Endothelial cell of umbilical vein (primary cell): ENCODE measurements at regions not wholly inside any gene's neighbourhood (a gene's known extent, or its start where the extent isn't known, plus 50 kb on each side); places are given as distances from the start of the nearest gene placed in this dataset.

Experiments
- BruUV-seq: library from RNA; stranded (reverse); fragments of 400-500 nt; replicated peaks from 2 replicates; lab custom pipeline; 2021; lab: Mats Ljungman, UMichigan
- CTCF ChIA-PET: fragments of 300-600, 350-600 bp; sonication (Branson Sonifier 250); formaldehyde crosslinking; loops from one replicate; lab custom pipeline; 2021; ENCODE audit warnings: antibody characterized with exemption, inconsistent platforms; lab: Charles Lee
- POLR2A ChIA-PET: fragments of 300-600, 350-600 bp; sonication (Branson Sonifier 250); formaldehyde crosslinking; loops from one replicate; lab custom pipeline; 2021; ENCODE audit warnings: antibody characterized with exemption, inconsistent platforms; lab: Charles Lee
- DNase-seq: peaks from one replicate; pipeline ENCODE4 v3.0.0-alpha.2; 2011; ENCODE audit warnings: low read depth, low spot score
- FAIRE-seq: peaks from 2 replicates; lab custom pipeline; 2011; peaks lifted over from hg19 to GRCh38; lab: Jason Lieb, UNC
- H2AFZ ChIP-seq: 2 replicates; pipeline ENCODE4 v1.6.0; 2012; ENCODE audit warnings: low read depth, low read length, control low read depth, inconsistent platforms
- H3K27ac ChIP-seq: 2 replicates; pipeline ENCODE4 v1.5.1; 2011; ENCODE audit warnings: low read depth, mild to moderate bottlenecking, control low read depth, low read length, moderate library complexity; ENCODE audit not compliant: insufficient read depth
- H3K27me3 ChIP-seq, 2 experiments: 2 replicates each; pipeline versions ENCODE4 v1.6.0 to v1.6.1; 2011; ENCODE audit warnings: low read length in 2 of 2, mixed read lengths in 1 of 2; ENCODE audit not compliant: control insufficient read depth in 2 of 2, insufficient read depth in 2 of 2
- H3K36me3 ChIP-seq, 2 experiments: 2 replicates in 1 of 2; 3 replicates in 1 of 2; pipeline ENCODE4 v1.5.1; 2011; ENCODE audit warnings: low read length in 2 of 2, mild to moderate bottlenecking in 1 of 2, moderate library complexity in 1 of 2; ENCODE audit not compliant: control insufficient read depth in 2 of 2, insufficient read depth in 2 of 2; ENCODE audit errors: extremely low read depth in 1 of 2
- H3K4me1 ChIP-seq: 3 replicates; pipeline ENCODE4 v1.5.1; 2011; ENCODE audit warnings: mild to moderate bottlenecking, low read length; ENCODE audit not compliant: control insufficient read depth, insufficient read depth; ENCODE audit errors: extremely low read depth
- H3K4me2 ChIP-seq: 2 replicates; pipeline ENCODE4 v1.6.1; 2011; ENCODE audit warnings: low read length, control low read depth, mixed read lengths; ENCODE audit not compliant: insufficient read depth
- H3K4me3 ChIP-seq, 3 experiments: fragments of 200-600 bp in 1 of 3; sonication (generic), shearing (Covaris generic) in 1 of 3; replicated peaks in 1 of 3; 2 replicates each; pipeline ENCODE4 v1.5.1; 2011 to 2016; ENCODE audit warnings: control low read depth in 3 of 3, low read length in 3 of 3, mild to moderate bottlenecking in 2 of 3, inconsistent platforms in 1 of 3, low read depth in 1 of 3, moderate library complexity in 1 of 3; ENCODE audit not compliant: insufficient read depth in 1 of 3
- H3K79me2 ChIP-seq: 2 replicates; pipeline ENCODE4 v1.6.0; 2012; ENCODE audit warnings: low read length, inconsistent platforms; ENCODE audit not compliant: control insufficient read depth, insufficient read depth
- H3K9ac ChIP-seq: replicated peaks from 2 replicates; pipeline ENCODE3; 2011; ENCODE audit warnings: low read length, control low read depth; ENCODE audit not compliant: insufficient read depth; ENCODE audit errors: extremely low read depth
- H3K9me1 ChIP-seq: replicated peaks from 3 replicates; pipeline ENCODE4 v1.6.0; 2011; ENCODE audit warnings: mild to moderate bottlenecking, low read length; ENCODE audit not compliant: control insufficient read depth, insufficient read depth; ENCODE audit errors: extremely low read depth
- H3K9me3 ChIP-seq: replicated peaks from 2 replicates; pipeline ENCODE4 v1.5.1; 2012; ENCODE audit warnings: low read length, inconsistent platforms; ENCODE audit not compliant: control insufficient read depth, insufficient read depth
- H4K20me1 ChIP-seq: replicated peaks from 2 replicates; pipeline ENCODE3; 2011; ENCODE audit warnings: mild to moderate bottlenecking, low read length; ENCODE audit not compliant: control insufficient read depth, insufficient read depth; ENCODE audit errors: extremely low read depth
- EZH2 ChIP-seq: IDR thresholded peaks from 2 replicates; pipeline ENCODE4 v1.6.1; 2012; ENCODE audit warnings: borderline replicate concordance, low read depth, mild to moderate bottlenecking, moderate library complexity, low read length, inconsistent platforms; ENCODE audit not compliant: severe bottlenecking
- FOS ChIP-seq: IDR thresholded peaks from 2 replicates; pipeline ENCODE4 v1.6.1; 2011; ENCODE audit warnings: mild to moderate bottlenecking, low read length, moderate library complexity, borderline replicate concordance; ENCODE audit not compliant: insufficient read depth
- GATA2 ChIP-seq: IDR thresholded peaks from 2 replicates; pipeline ENCODE4 v1.7.0; 2011; ENCODE audit warnings: low read depth, mild to moderate bottlenecking, moderate library complexity, mixed read lengths, low read length; ENCODE audit not compliant: insufficient read length, insufficient read depth
- JUN ChIP-seq: IDR thresholded peaks from 2 replicates; pipeline ENCODE4 v1.6.1; 2011; ENCODE audit warnings: borderline replicate concordance, low read depth; ENCODE audit not compliant: insufficient read length, insufficient read depth
- MYC ChIP-seq: IDR thresholded peaks from one replicate; pipeline ENCODE4 v1.6.1; 2011; ENCODE audit warnings: mild to moderate bottlenecking, low read depth, low read length
- POLR2A ChIP-seq: IDR thresholded peaks from 2 replicates; pipeline ENCODE4 v1.6.1; 2012; ENCODE audit warnings: low read depth, mild to moderate bottlenecking, control low read depth, low read length
- POLR2AphosphoS5 ChIP-seq: IDR thresholded peaks from 2 replicates; pipeline ENCODE4 v1.6.1; 2012; ENCODE audit warnings: low read depth, mild to moderate bottlenecking, control low read depth, low read length, moderate library complexity; ENCODE audit not compliant: insufficient read depth
- dilution Hi-C: fragments of 300-500 bp; cut with MboI; formaldehyde crosslinking; loops from one replicate; pipeline ENCODE4 v1.15.0; 2019; ENCODE audit warnings: low sequenced_read_pairs; ENCODE audit not compliant: extremely low pct_ligation_motif_present
- intact Hi-C: fragments of 100-400 bp; cut with micrococcal nuclease; formaldehyde crosslinking; loops from one replicate; pipeline ENCODE4 v1.10.0; 2022
- TF ChIP-seq, protein P1 (sequence below), 2 donors: IDR thresholded peaks; 1 replicate in 1 of 2; 2 replicates in 1 of 2; pipeline ENCODE4 v1.5.1; 2011; ENCODE audit warnings: low read length in 2 of 2, mild to moderate bottlenecking in 2 of 2, moderate library complexity in 2 of 2, control low read depth in 1 of 2, inconsistent platforms in 1 of 2, low read depth in 1 of 2; ENCODE audit not compliant: insufficient read depth in 1 of 2; ENCODE audit errors: extremely low read depth in 1 of 2
- TF ChIP-seq, protein P2 (sequence below): IDR thresholded peaks from 2 replicates; pipeline ENCODE4 v1.6.1; 2011; ENCODE audit not compliant: insufficient read depth, insufficient read length

DNA sequence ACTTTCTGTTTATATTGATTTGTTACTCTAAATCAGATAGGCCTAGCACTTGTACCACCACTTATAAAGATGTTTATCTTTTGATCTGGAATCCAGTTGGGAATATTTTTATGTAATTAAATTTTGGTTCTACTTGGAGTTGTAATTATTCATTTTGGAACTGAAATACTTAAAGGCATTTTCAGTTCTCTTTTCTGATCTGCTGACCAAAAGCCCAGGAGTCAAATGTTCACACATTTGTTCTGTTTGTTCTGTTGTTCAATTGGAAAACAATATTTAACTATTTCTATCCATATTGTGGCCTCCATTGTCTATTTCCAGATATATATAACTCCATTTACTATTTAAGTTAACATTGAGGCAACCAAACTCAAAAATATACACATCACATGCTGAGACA, 912.4 kb upstream of the EPHA6 start:
- Histone ChIP-seq H3K79me2 (no peaks in the 10 kb centered on the region), H4K20me1 (no peaks in the 10 kb centered on the region), H3K4me3 (no peak overlapping the region), H3K4me1 (peaks cover 10% of the 10 kb centered on the region), H3K36me3 (no peaks in the 10 kb centered on the region), H3K27me3 (no peaks in the 10 kb centered on the region), H3K9ac (no peak overlapping the region), H3K27ac (no peak overlapping the region), H2AFZ (no peak overlapping the region), H3K9me1 (no peaks in the 10 kb centered on the region), H3K9me3 (no peaks in the 10 kb centered on the region), H3K4me2 (no peak overlapping the region)
- BruUV-seq, result no TSS peak
- intact Hi-C loops (no loop called here), dilution Hi-C loops (no loop called here)
- DNase-seq, result no peak
- ChIA-PET POLR2A (no interaction called here), CTCF (no interaction called here)
- no peak for FAIRE-seq
- no peak for TF ChIP-seq JUN
- no peak for TF ChIP-seq POLR2AphosphoS5
- no peak for TF ChIP-seq POLR2A
- no peak for TF ChIP-seq GATA2
- no peak for TF ChIP-seq FOS
- TF ChIP-seq MYC, result no peak
- TF ChIP-seq EZH2, result no peak
- TF ChIP-seq, protein P1, sequence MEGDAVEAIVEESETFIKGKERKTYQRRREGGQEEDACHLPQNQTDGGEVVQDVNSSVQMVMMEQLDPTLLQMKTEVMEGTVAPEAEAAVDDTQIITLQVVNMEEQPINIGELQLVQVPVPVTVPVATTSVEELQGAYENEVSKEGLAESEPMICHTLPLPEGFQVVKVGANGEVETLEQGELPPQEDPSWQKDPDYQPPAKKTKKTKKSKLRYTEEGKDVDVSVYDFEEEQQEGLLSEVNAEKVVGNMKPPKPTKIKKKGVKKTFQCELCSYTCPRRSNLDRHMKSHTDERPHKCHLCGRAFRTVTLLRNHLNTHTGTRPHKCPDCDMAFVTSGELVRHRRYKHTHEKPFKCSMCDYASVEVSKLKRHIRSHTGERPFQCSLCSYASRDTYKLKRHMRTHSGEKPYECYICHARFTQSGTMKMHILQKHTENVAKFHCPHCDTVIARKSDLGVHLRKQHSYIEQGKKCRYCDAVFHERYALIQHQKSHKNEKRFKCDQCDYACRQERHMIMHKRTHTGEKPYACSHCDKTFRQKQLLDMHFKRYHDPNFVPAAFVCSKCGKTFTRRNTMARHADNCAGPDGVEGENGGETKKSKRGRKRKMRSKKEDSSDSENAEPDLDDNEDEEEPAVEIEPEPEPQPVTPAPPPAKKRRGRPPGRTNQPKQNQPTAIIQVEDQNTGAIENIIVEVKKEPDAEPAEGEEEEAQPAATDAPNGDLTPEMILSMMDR (IDR thresholded peaks at IDR 0.05; ENCODE audit: extremely low read depth in 1 of 2, insufficient read depth in 1 of 2, low read depth in 1 of 2, low read length in 2 of 2), result no peak
- TF ChIP-seq, protein P2, sequence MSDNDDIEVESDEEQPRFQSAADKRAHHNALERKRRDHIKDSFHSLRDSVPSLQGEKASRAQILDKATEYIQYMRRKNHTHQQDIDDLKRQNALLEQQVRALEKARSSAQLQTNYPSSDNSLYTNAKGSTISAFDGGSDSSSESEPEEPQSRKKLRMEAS, result no peak
